Tibial nerve (tissue), 4 donors: ENCODE measurements at regions not wholly inside any gene's neighbourhood (a gene's known extent, or its start where the extent isn't known, plus 50 kb on each side); places are given as distances from the start of the nearest gene placed in this dataset.

ENCODE experiments used
- CTCF ChIP-seq, 5 experiments: fragments of 200-600 bp in 3 of 5; fragments of 450-650 bp in 2 of 5; sonication (generic) in 3 of 5; IDR thresholded peaks; one replicate each; pipeline ENCODE4 v1.5.1; 2016 to 2019; ENCODE audit warnings: antibody characterized with exemption in 5 of 5, mild to moderate bottlenecking in 3 of 5, moderate library complexity in 2 of 5
- EP300 ChIP-seq, 2 donors: sonication (generic); formaldehyde crosslinking; IDR thresholded peaks; one replicate each; pipeline ENCODE4 v1.6.1; 2017; ENCODE audit warnings: antibody characterized with exemption in 2 of 2, mild to moderate bottlenecking in 1 of 2
- POLR2A ChIP-seq, 2 donors: fragments of 450-650 bp; IDR thresholded peaks; one replicate each; pipeline ENCODE4 v1.6.1; 2017; ENCODE audit warnings: antibody characterized with exemption in 2 of 2, mild to moderate bottlenecking in 2 of 2, moderate library complexity in 2 of 2

GRCh38 chr20:47887064-47887463 lies 101.8 kb upstream of the SULF2 start:
- TF ChIP-seq POLR2A (IDR thresholded peaks at IDR 0.05) (no peak), CTCF (IDR thresholded peaks at IDR 0.05) (no peak), EP300 (IDR thresholded peaks at IDR 0.05) (no peak)
